Loucy (cell line): ENCODE measurements at regions not wholly inside any gene's neighbourhood (a gene's known extent, or its start where the extent isn't known, plus 50 kb on each side); places are given as distances from the start of the nearest gene placed in this dataset.

Experiments used
- CTCF ChIP-seq: fragments of 200-600 bp; sonication (generic); conservative IDR thresholded peaks from 2 replicates; pipeline ENCODE4 v1.5.1; 2014; ENCODE audit warnings: mild to moderate bottlenecking, antibody characterized with exemption, low read length
- EZH2phosphoT487 ChIP-seq: fragments of 200-600 bp; IDR thresholded peaks from 2 replicates; pipeline ENCODE4 v1.6.1; 2018; ENCODE audit warnings: antibody characterized with exemption, mild to moderate bottlenecking, moderate library complexity, borderline replicate concordance

- TF ChIP-seq CTCF, result no peak
- no peak for TF ChIP-seq EZH2phosphoT487
Measured at GRCh38 chr6:105855433-105855832, 230.7 kb upstream of the PRDM1 start.
